IgD-negative memory B cell (primary cell): ENCODE measurements at regions not wholly inside any gene's neighbourhood (a gene's known extent, or its start where the extent isn't known, plus 50 kb on each side); places are given as distances from the start of the nearest gene placed in this dataset.
"Not testable (repeated sequence)": the region's sequence is repeated elsewhere in the genome, so short reads cannot be mapped to it uniquely, and the experiment has no call there.

Experiments used
- H3K27ac Mint-ChIP-seq, 3 donors: one replicate each; pipeline ENCODE4 v1.8.0; 2020 to 2022; ENCODE audit warnings: mild to moderate bottlenecking in 3 of 3, mixed read lengths in 3 of 3, moderate library complexity in 1 of 3
- H3K27me3 Mint-ChIP-seq: one replicate; pipeline ENCODE4 v1.8.0; 2021; ENCODE audit warnings: mixed read lengths
- H3K36me3 Mint-ChIP-seq: one replicate; pipeline ENCODE4 v1.8.0; 2020; ENCODE audit warnings: mild to moderate bottlenecking, mixed read lengths
- H3K4me1 Mint-ChIP-seq, 3 donors: one replicate each; pipeline ENCODE4 v1.8.0; 2020 to 2022; ENCODE audit warnings: mixed read lengths in 3 of 3, mild to moderate bottlenecking in 1 of 3
- H3K4me3 Mint-ChIP-seq, 4 donors: one replicate each; pipeline ENCODE4 v1.8.0; 2020 to 2022; ENCODE audit warnings: mild to moderate bottlenecking in 4 of 4, mixed read lengths in 4 of 4, moderate library complexity in 3 of 4
- H3K9me3 Mint-ChIP-seq, 3 donors: one replicate each; pipeline ENCODE4 v1.8.0; 2020 to 2021; ENCODE audit warnings: mixed read lengths in 3 of 3, mild to moderate bottlenecking in 1 of 3

DNA sequence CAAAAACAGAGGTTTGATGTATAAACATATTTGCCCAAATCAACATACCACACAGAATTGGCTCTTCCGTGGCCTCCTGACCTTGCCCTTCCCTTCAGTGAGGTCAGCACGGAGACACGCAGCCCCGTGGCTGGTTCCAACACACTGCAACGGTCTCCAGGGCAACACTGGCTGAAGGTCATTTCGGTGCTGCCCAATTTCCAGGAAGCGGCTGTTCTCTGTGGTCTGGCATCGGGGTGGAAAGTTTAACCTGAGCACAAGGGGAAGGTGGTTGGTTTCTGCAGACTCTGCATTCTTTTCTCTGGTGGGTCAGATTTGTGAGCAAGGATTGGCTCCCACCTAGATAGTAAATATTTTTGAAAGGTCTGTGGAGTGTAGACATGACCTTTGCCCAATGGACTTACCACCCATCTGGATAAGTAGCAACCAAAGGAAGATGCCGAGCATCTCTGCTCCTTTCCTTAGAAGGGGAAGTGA lies 177.6 kb upstream of the PHACTR1 start:
- Mint-ChIP-seq H3K27ac (no peak overlapping the region), H3K4me1 (peaks cover 0 to 3% (median 2%) of the 10 kb centered on the region in 3 donors), H3K36me3 (no peaks in the 10 kb centered on the region), H3K27me3 (peaks cover 4% of the 10 kb centered on the region), H3K9me3 (peaks cover 0 to 3% (median 0%) of the 10 kb centered on the region in 3 donors), H3K4me3 (no peak overlapping the region)

- not testable (repeated sequence) for H3K9me3 Mint-ChIP-seq, H3K36me3 Mint-ChIP-seq, H3K27me3 Mint-ChIP-seq, H3K4me1 Mint-ChIP-seq, H3K27ac Mint-ChIP-seq, H3K4me3 Mint-ChIP-seq
These were observed 174.1 kb upstream of the PHACTR1 start for GRCh38 chr6:12542319-12543115.

DNA sequence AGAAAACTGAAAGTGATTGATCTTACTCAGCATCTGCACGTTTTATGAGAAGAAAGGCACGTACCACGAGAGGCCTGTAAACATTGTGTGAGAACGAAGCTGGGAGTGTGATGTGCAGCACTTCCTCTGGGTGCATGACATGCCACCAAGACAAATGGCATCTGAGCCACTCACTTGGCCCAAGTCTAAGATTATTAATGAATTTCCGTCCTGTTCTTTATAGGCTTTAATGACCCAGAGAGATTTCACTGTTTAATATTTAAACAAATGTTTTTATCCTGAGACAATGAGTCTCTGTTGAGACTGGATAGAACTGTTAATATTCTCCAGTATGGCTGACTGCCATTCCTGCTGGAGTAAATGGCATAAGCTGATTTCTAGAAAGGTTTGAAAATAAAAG lies 172.6 kb upstream of the PHACTR1 start:
- no peak overlapping the region for H3K4me3 Mint-ChIP-seq
- peaks cover 0 to 2% (median 0%) of the 10 kb centered on the region in 3 donors for H3K4me1 Mint-ChIP-seq
- H3K36me3 Mint-ChIP-seq, result peaks cover 1% of the 10 kb centered on the region
- H3K27me3 Mint-ChIP-seq, result peaks cover 7% of the 10 kb centered on the region
- no peak overlapping the region for H3K27ac Mint-ChIP-seq
- peaks cover 0 to 3% (median 0%) of the 10 kb centered on the region in 3 donors for H3K9me3 Mint-ChIP-seq

DNA sequence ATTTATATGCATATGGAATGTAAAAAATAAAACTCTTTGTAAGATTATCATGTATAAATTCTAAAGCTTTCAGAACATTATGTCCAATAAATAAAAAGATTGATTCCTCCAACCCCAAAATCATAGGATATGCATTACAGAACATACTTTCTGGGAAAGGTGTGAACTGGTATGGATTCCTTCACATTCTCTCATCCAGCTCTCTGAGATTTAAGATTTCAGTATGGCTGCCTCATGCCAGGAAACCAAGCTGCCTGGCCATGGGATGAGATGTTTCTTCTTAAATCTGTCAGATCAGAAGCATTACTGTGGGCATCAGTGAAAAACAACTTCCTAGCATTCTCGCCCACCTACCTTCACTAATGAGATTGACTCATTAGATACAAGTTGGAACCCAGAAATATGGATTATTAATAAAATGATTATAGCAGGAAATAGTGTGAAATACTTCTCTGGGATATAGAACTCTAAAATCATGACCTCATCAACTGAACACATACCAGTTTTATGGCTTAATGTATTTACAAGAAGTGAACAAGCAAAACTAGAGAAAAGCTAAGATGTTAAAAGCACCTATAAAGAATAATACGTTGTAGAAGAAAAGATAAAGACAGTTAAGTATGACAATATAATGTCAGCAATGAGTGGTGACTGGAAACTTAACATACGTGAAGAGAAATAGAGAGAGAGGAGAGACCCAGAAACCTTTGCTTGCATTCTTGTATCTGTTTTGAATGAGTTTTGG lies 171.6 kb upstream of the PHACTR1 start:
- peaks cover 1% of the 10 kb centered on the region for H3K36me3 Mint-ChIP-seq

GRCh38 chr6:12545619-12546409 lies 170.8 kb upstream of the PHACTR1 start:
- peaks cover 0 to 2% (median 0%) of the 10 kb centered on the region in 3 donors for H3K4me1 Mint-ChIP-seq
- H3K36me3 Mint-ChIP-seq, result peaks cover 1% of the 10 kb centered on the region
- no peak overlapping the region for H3K4me3 Mint-ChIP-seq
- peaks cover 3% of the 10 kb centered on the region for H3K27me3 Mint-ChIP-seq
- H3K27ac Mint-ChIP-seq, result no peak overlapping the region
- peaks cover 0 to 3% (median 0%) of the 10 kb centered on the region in 3 donors for H3K9me3 Mint-ChIP-seq

More for the DNA sequence above, 171.6 kb upstream of the PHACTR1 start:
- peaks cover 0 to 3% (median 0%) of the 10 kb centered on the region in 3 donors for H3K9me3 Mint-ChIP-seq
- peaks cover 6% of the 10 kb centered on the region for H3K27me3 Mint-ChIP-seq
- H3K4me1 Mint-ChIP-seq, result peaks cover 0 to 2% (median 0%) of the 10 kb centered on the region in 3 donors
- H3K27ac Mint-ChIP-seq, result no peak overlapping the region
- H3K4me3 Mint-ChIP-seq, result no peak overlapping the region

GRCh38 chr6:12546410-12547002 lies 170.1 kb upstream of the PHACTR1 start:
- Mint-ChIP-seq H3K9me3 (peaks cover 0 to 3% (median 0%) of the 10 kb centered on the region in 3 donors), H3K36me3 (peaks cover 1% of the 10 kb centered on the region), H3K4me3 (no peak overlapping the region), H3K27ac (no peak overlapping the region), H3K4me1 (peaks cover 0 to 2% (median 0%) of the 10 kb centered on the region in 3 donors), H3K27me3 (peaks cover 3% of the 10 kb centered on the region)

- no peak overlapping the region for H3K27ac Mint-ChIP-seq
- no peaks in the 10 kb centered on the region for H3K4me1 Mint-ChIP-seq
- H3K9me3 Mint-ChIP-seq, result no peaks in the 10 kb centered on the region
- peaks cover 8% of the 10 kb centered on the region for H3K27me3 Mint-ChIP-seq
- H3K4me3 Mint-ChIP-seq, result no peak overlapping the region
- peaks cover 1% of the 10 kb centered on the region for H3K36me3 Mint-ChIP-seq
These were observed 168.0 kb upstream of the PHACTR1 start for GRCh38 chr6:12548526-12548925.

DNA sequence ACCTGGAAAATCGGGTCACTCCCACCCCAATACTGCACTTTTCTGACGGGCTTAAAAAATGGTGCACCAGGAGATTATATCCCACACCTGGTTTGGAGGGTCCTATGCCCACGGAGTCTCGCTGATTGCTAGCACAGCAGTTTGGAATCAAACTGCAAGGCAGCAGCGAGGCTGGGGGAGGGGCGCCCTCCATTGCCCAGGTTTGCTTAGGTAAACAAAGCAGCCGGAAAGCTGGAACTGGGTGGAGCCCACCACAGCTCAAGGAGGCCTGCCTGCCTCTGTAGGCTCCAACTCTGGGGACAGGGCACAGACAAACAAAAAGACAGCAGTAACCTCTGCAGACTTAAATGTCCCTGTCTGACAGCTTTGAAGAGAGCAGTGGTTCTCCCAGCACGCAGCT lies 167.1 kb upstream of the PHACTR1 start:
- not testable (repeated sequence) for H3K4me1 Mint-ChIP-seq, H3K27ac Mint-ChIP-seq

DNA sequence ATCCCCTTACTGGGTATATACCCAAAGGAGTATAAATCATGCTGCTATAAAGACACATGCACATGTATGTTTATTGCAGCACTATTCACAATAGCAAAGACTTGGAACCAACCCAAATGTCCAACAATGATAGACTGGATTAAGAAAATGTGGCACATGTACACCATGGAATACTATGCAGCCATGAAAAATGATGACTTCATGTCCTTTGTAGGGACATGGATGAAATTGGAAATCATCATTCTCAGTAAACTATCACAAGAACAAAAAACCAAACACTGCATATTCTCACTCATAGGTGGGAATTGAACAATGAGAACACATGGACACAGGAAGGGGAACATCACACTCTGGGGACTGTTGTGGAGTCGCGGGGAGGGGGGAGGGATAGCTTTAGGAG lies 161.7 kb upstream of the PHACTR1 start:
- H3K9me3 Mint-ChIP-seq, H3K27me3 Mint-ChIP-seq, H3K4me3 Mint-ChIP-seq, H3K36me3 Mint-ChIP-seq, H3K27ac Mint-ChIP-seq, H3K4me1 Mint-ChIP-seq: not testable (repeated sequence)

More for the DNA sequence above, 167.1 kb upstream of the PHACTR1 start:
- not testable (repeated sequence) for H3K4me3 Mint-ChIP-seq, H3K27me3 Mint-ChIP-seq, H3K9me3 Mint-ChIP-seq, H3K36me3 Mint-ChIP-seq

DNA sequence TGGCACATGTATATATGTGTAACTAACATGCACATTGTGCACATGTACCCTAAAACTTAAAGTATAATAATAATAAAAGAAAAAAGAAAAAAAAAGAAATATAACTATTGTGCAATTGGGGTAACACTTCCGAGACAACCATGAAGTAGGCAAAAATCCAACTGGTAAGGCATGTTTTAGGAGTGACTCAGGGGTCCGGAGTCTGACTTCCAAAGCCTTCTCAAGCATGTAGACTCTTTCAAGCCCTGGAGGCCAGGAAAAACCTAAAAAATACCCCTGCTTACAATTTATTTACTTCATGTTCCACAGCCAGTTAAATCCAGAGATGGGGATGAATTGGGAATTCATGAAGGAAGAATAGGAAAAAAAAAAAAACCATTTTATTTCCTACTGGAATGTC lies 161.3 kb upstream of the PHACTR1 start:
- Mint-ChIP-seq H3K4me1 (no peaks in the 10 kb centered on the region), H3K9me3 (peaks cover 0 to 6% (median 0%) of the 10 kb centered on the region in 3 donors), H3K36me3 (no peaks in the 10 kb centered on the region), H3K27me3 (peaks cover 9% of the 10 kb centered on the region), H3K27ac (no peak overlapping the region), H3K4me3 (no peak overlapping the region)

DNA sequence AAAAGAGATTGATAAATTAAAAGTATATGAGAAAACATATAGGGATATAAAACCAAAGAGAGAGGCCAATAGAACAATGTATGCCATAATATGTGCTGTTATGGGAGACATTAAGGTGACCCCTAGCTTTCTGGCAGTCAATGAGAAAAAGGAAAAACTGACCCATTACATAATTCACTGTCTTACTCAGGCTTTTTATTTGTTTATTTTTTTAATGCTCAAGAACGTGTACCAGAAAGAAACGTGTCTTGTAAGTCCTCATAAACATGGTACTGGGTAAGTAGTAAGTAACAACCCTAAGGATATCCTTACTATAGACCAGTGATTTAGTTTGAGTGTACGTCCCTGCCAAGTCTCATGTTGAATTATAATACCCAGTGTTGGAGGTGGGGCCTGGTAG lies 160.8 kb upstream of the PHACTR1 start:
- Mint-ChIP-seq H3K4me1 (no peaks in the 10 kb centered on the region), H3K9me3 (peaks cover 0 to 6% (median 4%) of the 10 kb centered on the region in 3 donors), H3K36me3 (no peaks in the 10 kb centered on the region), H3K27me3 (peaks cover 9% of the 10 kb centered on the region), H3K4me3 (no peak overlapping the region), H3K27ac (no peak overlapping the region)

DNA sequence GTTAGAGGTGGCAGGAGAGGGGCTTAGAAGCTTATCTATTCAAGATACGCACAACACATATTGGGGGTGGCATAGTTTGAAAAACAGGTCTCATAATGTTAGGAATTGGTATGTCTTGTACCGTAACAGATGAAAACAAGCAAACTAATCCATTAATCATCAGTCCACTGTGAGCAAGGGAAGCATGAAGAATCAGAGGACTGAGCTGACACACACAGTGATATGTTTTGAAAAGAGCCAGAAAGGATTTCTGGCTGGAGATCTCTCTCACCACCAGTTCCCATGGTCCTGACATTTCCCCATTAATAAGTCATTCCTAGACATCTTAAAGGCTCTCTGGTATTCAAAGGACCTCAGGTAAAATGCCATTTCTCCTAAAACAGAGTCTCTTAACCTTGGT lies 158.8 kb upstream of the PHACTR1 start:
- peaks cover 7% of the 10 kb centered on the region for H3K27me3 Mint-ChIP-seq
- H3K27ac Mint-ChIP-seq, result no peak overlapping the region

GRCh38 chr6:12560315-12560714 lies 156.3 kb upstream of the PHACTR1 start:
- Mint-ChIP-seq H3K27ac (no peak overlapping the region), H3K4me1 (no peaks in the 10 kb centered on the region), H3K4me3 (no peak overlapping the region), H3K9me3 (peaks cover 5 to 19% (median 18%) of the 10 kb centered on the region in 3 donors), H3K27me3 (peaks cover 7% of the 10 kb centered on the region), H3K36me3 (peaks cover 2% of the 10 kb centered on the region)

More for the DNA sequence above, 158.8 kb upstream of the PHACTR1 start:
- Mint-ChIP-seq H3K36me3 (no peaks in the 10 kb centered on the region), H3K4me3 (no peak overlapping the region), H3K4me1 (no peaks in the 10 kb centered on the region), H3K9me3 (peaks cover 2 to 16% (median 9%) of the 10 kb centered on the region in 3 donors)

- H3K27ac Mint-ChIP-seq, result no peak overlapping the region
- no peaks in the 10 kb centered on the region for H3K4me1 Mint-ChIP-seq
- H3K36me3 Mint-ChIP-seq, result peaks cover 4% of the 10 kb centered on the region
- no peak overlapping the region for H3K4me3 Mint-ChIP-seq
- H3K27me3 Mint-ChIP-seq, result peaks cover 6% of the 10 kb centered on the region
- H3K9me3 Mint-ChIP-seq, result peaks cover 4 to 14% (median 11%) of the 10 kb centered on the region in 3 donors
These were observed 149.9 kb upstream of the PHACTR1 start for GRCh38 chr6:12566618-12567123.
